Neural progenitor cell (in vitro differentiated cells): ENCODE measurements at regions not wholly inside any gene's neighbourhood (a gene's known extent, or its start where the extent isn't known, plus 50 kb on each side); places are given as distances from the start of the nearest gene placed in this dataset.

Source experiments
- EZH2phosphoT487 ChIP-seq: fragments of 200-600 bp; sonication (generic); IDR thresholded peaks from 2 replicates; pipeline ENCODE4 v1.6.1; 2017; ENCODE audit warnings: antibody characterized with exemption
- TF ChIP-seq, protein P1 (sequence below): fragments of 200-600 bp; sonication (generic); IDR thresholded peaks from 2 replicates; pipeline ENCODE4 v1.5.1; 2017; ENCODE audit warnings: antibody characterized with exemption, mild to moderate bottlenecking

DNA sequence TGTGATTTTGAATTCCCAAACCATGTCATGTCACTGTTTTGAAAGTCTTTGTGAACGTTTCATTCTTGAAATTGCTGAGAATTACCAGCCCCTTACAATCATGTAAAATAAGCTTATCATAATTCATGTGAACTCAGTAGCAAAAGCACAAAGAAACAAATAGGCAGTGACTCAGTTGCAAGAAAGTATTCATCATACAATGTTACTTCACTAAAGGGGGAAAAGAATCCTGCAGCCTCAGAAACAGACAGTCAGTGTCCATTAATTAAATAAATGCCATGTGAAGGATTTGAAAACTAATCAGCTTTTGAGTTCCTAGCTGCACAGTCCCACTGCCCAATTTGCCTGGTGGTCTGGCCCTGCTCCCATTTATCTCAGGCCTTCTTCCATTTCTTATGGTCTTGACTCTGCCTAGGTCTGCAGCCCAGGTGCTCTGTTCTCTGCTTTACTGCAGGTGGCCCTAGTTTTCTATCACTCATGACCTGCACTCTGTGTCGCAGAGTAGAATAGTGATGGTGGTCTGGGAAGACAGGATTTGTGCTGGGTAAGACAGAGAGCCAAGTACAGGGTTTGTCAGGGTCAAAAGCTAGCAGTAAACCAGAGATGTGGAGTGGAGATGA, 99.7 kb downstream of the PLCE1 start:
- TF ChIP-seq, protein P1, sequence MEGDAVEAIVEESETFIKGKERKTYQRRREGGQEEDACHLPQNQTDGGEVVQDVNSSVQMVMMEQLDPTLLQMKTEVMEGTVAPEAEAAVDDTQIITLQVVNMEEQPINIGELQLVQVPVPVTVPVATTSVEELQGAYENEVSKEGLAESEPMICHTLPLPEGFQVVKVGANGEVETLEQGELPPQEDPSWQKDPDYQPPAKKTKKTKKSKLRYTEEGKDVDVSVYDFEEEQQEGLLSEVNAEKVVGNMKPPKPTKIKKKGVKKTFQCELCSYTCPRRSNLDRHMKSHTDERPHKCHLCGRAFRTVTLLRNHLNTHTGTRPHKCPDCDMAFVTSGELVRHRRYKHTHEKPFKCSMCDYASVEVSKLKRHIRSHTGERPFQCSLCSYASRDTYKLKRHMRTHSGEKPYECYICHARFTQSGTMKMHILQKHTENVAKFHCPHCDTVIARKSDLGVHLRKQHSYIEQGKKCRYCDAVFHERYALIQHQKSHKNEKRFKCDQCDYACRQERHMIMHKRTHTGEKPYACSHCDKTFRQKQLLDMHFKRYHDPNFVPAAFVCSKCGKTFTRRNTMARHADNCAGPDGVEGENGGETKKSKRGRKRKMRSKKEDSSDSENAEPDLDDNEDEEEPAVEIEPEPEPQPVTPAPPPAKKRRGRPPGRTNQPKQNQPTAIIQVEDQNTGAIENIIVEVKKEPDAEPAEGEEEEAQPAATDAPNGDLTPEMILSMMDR = no peak
- no peak for TF ChIP-seq EZH2phosphoT487
